Mesothelial cell of epicardium (in vitro differentiated cells): ENCODE measurements at regions not wholly inside any gene's neighbourhood (a gene's known extent, or its start where the extent isn't known, plus 50 kb on each side); places are given as distances from the start of the nearest gene placed in this dataset.

ENCODE experiments used
- DNase-seq, 2 experiments: peaks; one replicate each; pipeline ENCODE4 v3.0.0; 2021; ENCODE audit warnings: low spot score in 2 of 2; ENCODE audit not compliant: unreplicated experiment in 2 of 2
- H3K27ac Mint-ChIP-seq: 2 replicates; pipeline ENCODE4 v1.8.0; 2021; ENCODE audit warnings: mixed read lengths
- H3K27me3 Mint-ChIP-seq: 2 replicates; pipeline ENCODE4 v1.8.0; 2021; ENCODE audit warnings: low read depth, mixed read lengths
- H3K36me3 Mint-ChIP-seq: 2 replicates; pipeline ENCODE4 v1.8.0; 2021; ENCODE audit warnings: mixed read lengths
- H3K4me1 Mint-ChIP-seq: 2 replicates; pipeline ENCODE4 v1.8.0; 2021; ENCODE audit warnings: mixed read lengths
- H3K4me3 Mint-ChIP-seq: 2 replicates; pipeline ENCODE4 v1.8.0; 2021; ENCODE audit warnings: mild to moderate bottlenecking, moderate library complexity, mixed read lengths
- H3K9me3 Mint-ChIP-seq: 2 replicates; pipeline ENCODE4 v1.8.0; 2021; ENCODE audit warnings: mixed read lengths
- TF ChIP-seq, protein P1 (sequence below): fragments of 200-600 bp; sonication (generic); IDR thresholded peaks from one replicate; pipeline ENCODE4 v1.5.0; 2021; ENCODE audit warnings: antibody characterized with exemption; ENCODE audit not compliant: unreplicated experiment

DNA sequence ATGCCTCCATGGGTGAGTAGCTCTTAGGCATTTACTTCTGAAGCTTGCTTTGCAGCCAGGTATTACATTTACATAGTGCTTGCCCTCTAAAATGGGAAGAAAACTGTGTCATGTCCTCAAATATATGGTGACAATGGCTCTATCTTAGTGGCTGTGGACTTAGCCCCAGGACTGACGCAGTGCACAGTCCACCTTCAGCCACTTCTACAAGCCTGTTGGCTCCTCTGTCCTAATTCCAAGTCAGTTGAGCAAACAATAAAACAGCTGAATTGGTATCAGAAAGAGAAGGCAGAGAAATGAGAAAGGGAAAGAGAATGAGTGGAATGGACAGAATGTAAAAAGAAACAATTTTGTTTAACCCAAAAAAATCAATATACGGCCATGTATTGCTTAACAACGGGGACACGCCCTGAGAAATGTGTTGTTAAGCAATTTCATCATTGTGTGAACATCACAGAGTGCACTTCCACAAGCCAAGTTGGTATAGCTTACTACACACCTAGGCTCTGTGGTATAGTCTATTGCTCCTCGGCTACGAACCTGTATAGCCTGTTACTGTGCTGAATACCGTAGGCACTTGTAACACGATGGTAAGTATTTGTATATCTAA lies 93.5 kb downstream of the GRIN2B start:
- H3K4me3 Mint-ChIP-seq, result no peak overlapping the region
- H3K36me3 Mint-ChIP-seq, result no peaks in the 10 kb centered on the region
- TF ChIP-seq, protein P1, sequence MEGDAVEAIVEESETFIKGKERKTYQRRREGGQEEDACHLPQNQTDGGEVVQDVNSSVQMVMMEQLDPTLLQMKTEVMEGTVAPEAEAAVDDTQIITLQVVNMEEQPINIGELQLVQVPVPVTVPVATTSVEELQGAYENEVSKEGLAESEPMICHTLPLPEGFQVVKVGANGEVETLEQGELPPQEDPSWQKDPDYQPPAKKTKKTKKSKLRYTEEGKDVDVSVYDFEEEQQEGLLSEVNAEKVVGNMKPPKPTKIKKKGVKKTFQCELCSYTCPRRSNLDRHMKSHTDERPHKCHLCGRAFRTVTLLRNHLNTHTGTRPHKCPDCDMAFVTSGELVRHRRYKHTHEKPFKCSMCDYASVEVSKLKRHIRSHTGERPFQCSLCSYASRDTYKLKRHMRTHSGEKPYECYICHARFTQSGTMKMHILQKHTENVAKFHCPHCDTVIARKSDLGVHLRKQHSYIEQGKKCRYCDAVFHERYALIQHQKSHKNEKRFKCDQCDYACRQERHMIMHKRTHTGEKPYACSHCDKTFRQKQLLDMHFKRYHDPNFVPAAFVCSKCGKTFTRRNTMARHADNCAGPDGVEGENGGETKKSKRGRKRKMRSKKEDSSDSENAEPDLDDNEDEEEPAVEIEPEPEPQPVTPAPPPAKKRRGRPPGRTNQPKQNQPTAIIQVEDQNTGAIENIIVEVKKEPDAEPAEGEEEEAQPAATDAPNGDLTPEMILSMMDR, result no peak
- peaks cover 49% of the 10 kb centered on the region for H3K27me3 Mint-ChIP-seq
- DNase-seq, result no peak
- H3K27ac Mint-ChIP-seq, result no peak overlapping the region
- H3K9me3 Mint-ChIP-seq, result no peaks in the 10 kb centered on the region
- no peaks in the 10 kb centered on the region for H3K4me1 Mint-ChIP-seq

DNA sequence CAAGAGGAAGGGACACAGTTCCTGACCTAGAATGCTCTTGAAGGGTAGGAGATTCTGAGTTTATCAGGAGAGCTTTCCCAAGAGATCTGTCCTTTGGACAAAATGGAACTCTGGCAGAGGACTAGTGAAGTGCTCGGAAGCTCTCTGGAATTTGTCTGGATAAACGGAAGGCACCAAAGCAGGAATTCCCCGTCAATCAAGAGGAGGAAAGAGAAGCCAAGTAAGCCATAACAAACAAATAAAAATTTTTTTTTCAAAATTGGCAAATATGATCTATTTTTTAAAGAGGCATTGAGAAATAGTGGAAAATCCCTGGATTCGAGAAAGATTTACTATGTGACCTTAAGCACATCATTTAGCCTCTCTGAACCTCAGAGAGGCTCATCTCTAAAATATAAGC lies 99.2 kb downstream of the GRIN2B start:
- TF ChIP-seq, protein P1, result no peak
- H3K4me3 Mint-ChIP-seq, result no peak overlapping the region
- H3K27me3 Mint-ChIP-seq, result peaks cover 25% of the 10 kb centered on the region
- no peaks in the 10 kb centered on the region for H3K4me1 Mint-ChIP-seq
- H3K36me3 Mint-ChIP-seq, result no peaks in the 10 kb centered on the region
- DNase-seq, result no peak
- H3K27ac Mint-ChIP-seq, result no peak overlapping the region
- H3K9me3 Mint-ChIP-seq, result no peaks in the 10 kb centered on the region

DNA sequence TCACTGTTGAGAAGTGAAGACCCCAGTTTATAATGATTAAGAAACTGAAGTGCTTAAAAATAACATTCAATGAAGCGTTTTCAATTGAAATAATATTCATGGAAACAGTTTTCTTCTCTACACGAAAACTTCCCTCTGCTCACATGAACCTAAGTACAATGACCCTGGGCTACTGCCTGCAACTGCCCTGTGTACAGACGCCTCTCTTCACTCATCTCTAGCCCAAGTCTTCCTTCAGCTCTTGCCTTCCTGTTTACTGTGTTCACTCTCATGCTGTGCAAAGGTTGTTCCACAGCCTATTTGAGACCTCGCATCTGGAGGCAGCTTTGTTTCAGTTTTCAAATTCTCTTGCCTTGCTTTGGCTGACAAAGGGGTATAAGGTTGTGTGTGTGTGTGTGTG lies 100.8 kb downstream of the GRIN2B start:
- Mint-ChIP-seq H3K36me3 (no peaks in the 10 kb centered on the region), H3K9me3 (no peaks in the 10 kb centered on the region), H3K27me3 (peaks cover 13% of the 10 kb centered on the region), H3K4me3 (no peak overlapping the region), H3K4me1 (no peaks in the 10 kb centered on the region), H3K27ac (no peak overlapping the region)
- TF ChIP-seq, protein P1, result no peak
- no peak for DNase-seq

DNA sequence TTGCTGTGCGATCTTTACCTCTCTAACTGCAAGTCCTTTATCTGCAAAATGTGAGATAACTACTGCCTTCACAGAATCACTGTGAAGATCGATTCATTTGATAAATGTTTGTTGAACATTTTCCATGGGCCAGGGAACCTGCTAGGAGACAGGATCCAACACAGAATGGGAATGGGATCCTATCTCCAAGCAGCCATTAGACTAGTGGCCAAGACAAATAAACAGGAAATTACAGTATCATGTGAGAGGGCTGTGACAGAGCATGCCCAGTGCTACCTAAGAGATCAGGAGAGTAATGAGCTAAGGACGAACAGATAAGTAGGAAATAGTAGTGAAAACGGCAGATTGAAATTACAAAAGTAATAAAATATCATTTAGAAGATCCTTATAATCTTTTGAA lies 105.7 kb downstream of the GRIN2B start:
- no peaks in the 10 kb centered on the region for H3K4me1 Mint-ChIP-seq
- H3K4me3 Mint-ChIP-seq, result no peak overlapping the region
- H3K27ac Mint-ChIP-seq, result no peak overlapping the region
- peaks cover 11% of the 10 kb centered on the region for H3K27me3 Mint-ChIP-seq
- DNase-seq, result no peak
- no peaks in the 10 kb centered on the region for H3K9me3 Mint-ChIP-seq
- TF ChIP-seq, protein P1, result no peak
- no peaks in the 10 kb centered on the region for H3K36me3 Mint-ChIP-seq

- H3K27me3 Mint-ChIP-seq, result peaks cover 38% of the 10 kb centered on the region
- no peak overlapping the region for H3K27ac Mint-ChIP-seq
- TF ChIP-seq, protein P1, result no peak
- peaks cover 3% of the 10 kb centered on the region for H3K4me1 Mint-ChIP-seq
- no peaks in the 10 kb centered on the region for H3K9me3 Mint-ChIP-seq
- H3K4me3 Mint-ChIP-seq, result no peak overlapping the region
- DNase-seq, result no peak
- H3K36me3 Mint-ChIP-seq, result no peaks in the 10 kb centered on the region
Measured at GRCh38 chr12:13870255-13870654, 111.1 kb downstream of the GRIN2B start.
